Prostate gland (tissue), 2 donors: ENCODE measurements at regions not wholly inside any gene's neighbourhood (a gene's known extent, or its start where the extent isn't known, plus 50 kb on each side); places are given as distances from the start of the nearest gene placed in this dataset.

Source experiments
- POLR2A ChIP-seq: fragments of 450-650 bp; IDR thresholded peaks from one replicate; pipeline ENCODE4 v1.6.1; 2016; ENCODE audit warnings: antibody characterized with exemption, mild to moderate bottlenecking
- POLR2AphosphoS5 ChIP-seq: sonication (generic); formaldehyde crosslinking; IDR thresholded peaks from one replicate; pipeline ENCODE4 v1.6.1; 2017; ENCODE audit warnings: antibody characterized with exemption
- TF ChIP-seq, protein P1 (sequence below), 4 experiments: fragments of 200-600 bp in 2 of 4; fragments of 450-650 bp in 2 of 4; sonication (generic) in 2 of 4; IDR thresholded peaks; 1 replicate in 3 of 4; 2 replicates in 1 of 4; pipeline ENCODE4 v1.5.1; 2016 to 2019; ENCODE audit warnings: antibody characterized with exemption in 4 of 4, mild to moderate bottlenecking in 2 of 4, moderate library complexity in 2 of 4

DNA sequence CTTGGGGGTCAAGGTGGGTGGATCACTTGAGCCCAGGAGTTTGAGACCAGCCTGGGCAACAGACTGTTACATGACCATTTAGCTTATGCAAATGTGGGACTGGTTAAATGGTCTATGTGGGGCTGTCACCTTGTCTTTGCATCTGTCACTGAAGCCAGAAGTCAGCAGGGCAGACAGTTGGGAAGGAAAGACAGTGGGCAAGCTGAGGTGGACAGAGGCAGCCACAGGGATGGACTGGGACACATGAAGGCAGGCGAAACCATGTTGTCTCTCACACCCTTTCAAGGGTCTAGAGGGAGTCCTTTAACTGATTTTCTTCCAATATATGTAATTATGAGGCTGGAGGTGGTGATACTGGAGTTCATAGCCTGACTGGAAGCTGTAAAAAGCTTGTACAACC, 426.4 kb downstream of the TMEM121 start:
- TF ChIP-seq, protein P1, sequence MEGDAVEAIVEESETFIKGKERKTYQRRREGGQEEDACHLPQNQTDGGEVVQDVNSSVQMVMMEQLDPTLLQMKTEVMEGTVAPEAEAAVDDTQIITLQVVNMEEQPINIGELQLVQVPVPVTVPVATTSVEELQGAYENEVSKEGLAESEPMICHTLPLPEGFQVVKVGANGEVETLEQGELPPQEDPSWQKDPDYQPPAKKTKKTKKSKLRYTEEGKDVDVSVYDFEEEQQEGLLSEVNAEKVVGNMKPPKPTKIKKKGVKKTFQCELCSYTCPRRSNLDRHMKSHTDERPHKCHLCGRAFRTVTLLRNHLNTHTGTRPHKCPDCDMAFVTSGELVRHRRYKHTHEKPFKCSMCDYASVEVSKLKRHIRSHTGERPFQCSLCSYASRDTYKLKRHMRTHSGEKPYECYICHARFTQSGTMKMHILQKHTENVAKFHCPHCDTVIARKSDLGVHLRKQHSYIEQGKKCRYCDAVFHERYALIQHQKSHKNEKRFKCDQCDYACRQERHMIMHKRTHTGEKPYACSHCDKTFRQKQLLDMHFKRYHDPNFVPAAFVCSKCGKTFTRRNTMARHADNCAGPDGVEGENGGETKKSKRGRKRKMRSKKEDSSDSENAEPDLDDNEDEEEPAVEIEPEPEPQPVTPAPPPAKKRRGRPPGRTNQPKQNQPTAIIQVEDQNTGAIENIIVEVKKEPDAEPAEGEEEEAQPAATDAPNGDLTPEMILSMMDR (IDR thresholded peaks at IDR 0.05) = no peak
- TF ChIP-seq POLR2A (no peak), POLR2AphosphoS5 (no peak)
